ENCODE measurements at regions not wholly inside any gene's neighbourhood (a gene's known extent, or its start where the extent isn't known, plus 50 kb on each side); places are given as distances from the start of the nearest gene placed in this dataset.

DNA sequence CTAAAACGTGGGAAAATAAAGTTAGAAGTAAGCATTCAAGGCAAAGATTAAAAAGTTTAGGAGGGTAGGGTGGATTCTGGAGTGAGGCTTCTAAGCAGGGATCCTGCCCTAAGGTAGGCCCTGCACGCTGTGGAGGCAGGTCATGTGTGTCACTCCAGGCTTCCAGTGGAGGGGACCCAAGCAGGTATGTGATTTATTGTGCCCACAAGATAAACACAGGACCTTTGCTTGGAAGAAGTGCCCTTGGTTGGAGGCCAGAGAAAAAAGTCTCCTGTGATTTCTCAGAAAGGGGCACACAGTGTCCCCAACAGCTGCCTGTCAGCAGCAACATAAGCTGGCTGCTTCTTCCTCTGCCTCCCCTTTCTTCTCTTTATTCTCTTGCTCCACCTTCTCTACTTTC, 110.8 kb downstream of the FOXD2 start:
- TF ChIP-seq, protein P1, sequence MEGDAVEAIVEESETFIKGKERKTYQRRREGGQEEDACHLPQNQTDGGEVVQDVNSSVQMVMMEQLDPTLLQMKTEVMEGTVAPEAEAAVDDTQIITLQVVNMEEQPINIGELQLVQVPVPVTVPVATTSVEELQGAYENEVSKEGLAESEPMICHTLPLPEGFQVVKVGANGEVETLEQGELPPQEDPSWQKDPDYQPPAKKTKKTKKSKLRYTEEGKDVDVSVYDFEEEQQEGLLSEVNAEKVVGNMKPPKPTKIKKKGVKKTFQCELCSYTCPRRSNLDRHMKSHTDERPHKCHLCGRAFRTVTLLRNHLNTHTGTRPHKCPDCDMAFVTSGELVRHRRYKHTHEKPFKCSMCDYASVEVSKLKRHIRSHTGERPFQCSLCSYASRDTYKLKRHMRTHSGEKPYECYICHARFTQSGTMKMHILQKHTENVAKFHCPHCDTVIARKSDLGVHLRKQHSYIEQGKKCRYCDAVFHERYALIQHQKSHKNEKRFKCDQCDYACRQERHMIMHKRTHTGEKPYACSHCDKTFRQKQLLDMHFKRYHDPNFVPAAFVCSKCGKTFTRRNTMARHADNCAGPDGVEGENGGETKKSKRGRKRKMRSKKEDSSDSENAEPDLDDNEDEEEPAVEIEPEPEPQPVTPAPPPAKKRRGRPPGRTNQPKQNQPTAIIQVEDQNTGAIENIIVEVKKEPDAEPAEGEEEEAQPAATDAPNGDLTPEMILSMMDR (IDR thresholded peaks at IDR 0.05) = no peak
- no peak for TF ChIP-seq POLR2A (IDR thresholded peaks at IDR 0.05)

Data from Peyer's patch (tissue), 4 donors.